ENCODE measurements at regions not wholly inside any gene's neighbourhood (a gene's known extent, or its start where the extent isn't known, plus 50 kb on each side); places are given as distances from the start of the nearest gene placed in this dataset.

DNA sequence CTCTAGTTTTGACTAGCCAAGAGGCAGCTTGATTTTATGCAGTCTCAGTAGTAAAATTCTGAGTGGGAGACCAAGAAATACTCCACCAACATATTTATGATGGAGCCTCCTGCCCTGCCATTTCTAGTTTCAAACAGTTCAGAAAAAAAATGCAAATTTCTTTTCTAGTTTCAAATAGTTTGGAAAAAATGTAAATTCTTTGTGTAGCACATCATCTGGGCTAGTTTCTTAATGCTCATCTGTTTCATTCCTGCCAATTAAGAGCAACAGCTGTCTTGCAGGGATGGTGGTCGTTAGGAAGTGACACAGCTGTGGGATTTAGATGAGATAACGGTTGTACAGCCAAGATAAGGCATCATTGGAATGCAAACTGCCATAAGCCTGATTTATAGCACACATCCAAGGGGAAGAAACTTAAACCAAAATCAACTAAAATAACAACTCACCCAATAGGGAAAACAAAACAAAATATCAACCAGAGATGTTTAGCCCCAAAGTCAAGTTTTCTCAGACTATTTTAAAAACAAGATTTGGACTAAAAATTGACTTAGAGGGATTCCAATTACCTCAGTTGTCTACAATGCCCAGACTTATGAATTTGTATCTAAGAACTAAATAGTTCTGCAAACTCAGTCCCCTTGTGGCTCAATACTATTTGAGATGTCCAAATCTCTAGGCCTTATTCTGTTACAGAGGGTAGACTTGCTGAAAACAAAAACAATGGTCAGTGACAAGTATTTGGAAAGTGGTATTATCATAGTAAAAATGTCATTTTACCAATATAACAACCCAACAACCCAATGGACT is 291.3 kb upstream of the ATP2B1 start:
- no peak for TF ChIP-seq CTCF (IDR thresholded peaks at IDR 0.05; ENCODE audit: low read length, missing control alignments)
- no peak overlapping the region for H3K4me3 ChIP-seq (replicated peaks; ENCODE audit: low read depth, low read length)
- peak; percentile 22 for DNase-seq (ENCODE audit: low read depth)

DNA sequence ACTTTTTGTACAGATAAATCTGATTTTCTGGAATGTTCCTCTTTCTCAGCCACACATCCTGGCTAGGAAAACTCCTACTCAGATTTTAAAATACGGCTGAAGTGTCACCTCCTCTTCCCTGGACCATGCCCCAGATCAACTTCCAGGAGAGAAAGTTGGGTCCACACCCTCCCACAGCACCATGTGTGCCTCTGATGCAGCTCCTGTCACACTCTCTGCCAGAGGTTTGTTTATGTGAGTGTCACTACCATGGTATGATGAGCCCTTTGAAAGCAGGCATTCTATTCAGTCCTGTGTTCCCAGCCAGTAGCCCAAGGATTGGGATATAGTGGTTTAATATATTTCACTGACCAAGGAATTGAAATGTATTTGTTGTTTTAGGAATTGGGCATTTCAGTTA is 287.2 kb upstream of the ATP2B1 start:
- H3K4me3 ChIP-seq (replicated peaks; ENCODE audit: low read depth, low read length): no peak overlapping the region
- no peak for TF ChIP-seq CTCF (IDR thresholded peaks at IDR 0.05; ENCODE audit: low read length, missing control alignments)
- DNase-seq (ENCODE audit: low read depth): no peak

GRCh38 chr12:89994911-89995310 is 286.3 kb upstream of the ATP2B1 start:
- TF ChIP-seq CTCF (IDR thresholded peaks at IDR 0.05; ENCODE audit: low read length, missing control alignments): no peak
- H3K4me3 ChIP-seq (replicated peaks; ENCODE audit: low read depth, low read length): no peak overlapping the region
- no peak for DNase-seq (ENCODE audit: low read depth)

- H3K4me3 ChIP-seq (replicated peaks; ENCODE audit: low read depth, low read length): no peak overlapping the region
- DNase-seq (ENCODE audit: low read depth): no peak
- TF ChIP-seq CTCF (IDR thresholded peaks at IDR 0.05; ENCODE audit: low read length, missing control alignments): no peak
Measured at GRCh38 chr12:89993632-89994031, 285.0 kb upstream of the ATP2B1 start.

DNA sequence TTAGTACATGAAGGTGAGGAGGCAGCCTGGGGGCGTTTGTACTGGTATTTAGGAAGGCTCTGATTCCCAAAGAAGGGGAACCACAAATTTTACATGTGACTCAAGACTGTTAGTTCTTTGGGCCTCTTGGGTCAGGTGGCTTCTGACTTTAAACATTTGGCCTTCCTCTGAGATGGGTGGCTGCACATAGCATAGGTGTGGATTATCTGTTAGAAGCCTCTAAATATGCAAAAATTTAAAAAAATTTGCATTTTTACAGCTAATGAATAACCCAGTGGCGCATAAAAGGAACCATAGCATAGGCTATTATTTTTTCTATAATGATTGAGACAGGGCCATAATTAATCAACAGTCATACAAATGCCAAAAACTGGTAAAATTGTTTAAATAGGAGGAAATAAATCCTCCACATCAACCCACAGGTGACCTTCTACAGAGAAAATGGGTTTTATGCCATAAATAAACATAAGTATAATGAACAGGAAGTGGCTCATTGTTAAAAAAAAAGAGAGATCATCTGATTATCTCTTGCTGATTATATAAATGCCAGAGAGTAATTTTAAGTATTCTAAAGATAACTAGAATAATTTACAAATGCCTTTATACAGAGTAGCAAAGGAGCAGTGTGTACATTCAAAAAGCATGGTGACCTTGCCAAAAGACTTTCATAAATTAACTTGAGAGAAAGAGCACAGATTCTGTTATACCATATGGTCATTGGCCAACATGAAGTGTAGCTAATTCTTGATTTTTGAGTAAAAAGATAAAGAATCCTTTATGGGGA is 284.2 kb upstream of the ATP2B1 start:
- no peak for TF ChIP-seq CTCF (IDR thresholded peaks at IDR 0.05; ENCODE audit: low read length, missing control alignments)
- DNase-seq (ENCODE audit: low read depth): no peak
- no peak overlapping the region for H3K4me3 ChIP-seq (replicated peaks; ENCODE audit: low read depth, low read length)

GRCh38 chr12:89991807-89992590 is 283.4 kb upstream of the ATP2B1 start:
- no peak overlapping the region for H3K4me3 ChIP-seq (replicated peaks; ENCODE audit: low read depth, low read length)
- DNase-seq (ENCODE audit: low read depth): no peak
- TF ChIP-seq CTCF (IDR thresholded peaks at IDR 0.05; ENCODE audit: low read length, missing control alignments): no peak
